Suppressor macrophage (primary cell): ENCODE measurements at regions not wholly inside any gene's neighbourhood (a gene's known extent, or its start where the extent isn't known, plus 50 kb on each side); places are given as distances from the start of the nearest gene placed in this dataset.
"Not testable (repeated sequence)": the region's sequence is repeated elsewhere in the genome, so short reads cannot be mapped to it uniquely, and the experiment has no call there.

Experiments used
- DNase-seq, 4 experiments: peaks; one replicate each; pipeline ENCODE4 v3.0.0-alpha.2; 2020 to 2022

DNA sequence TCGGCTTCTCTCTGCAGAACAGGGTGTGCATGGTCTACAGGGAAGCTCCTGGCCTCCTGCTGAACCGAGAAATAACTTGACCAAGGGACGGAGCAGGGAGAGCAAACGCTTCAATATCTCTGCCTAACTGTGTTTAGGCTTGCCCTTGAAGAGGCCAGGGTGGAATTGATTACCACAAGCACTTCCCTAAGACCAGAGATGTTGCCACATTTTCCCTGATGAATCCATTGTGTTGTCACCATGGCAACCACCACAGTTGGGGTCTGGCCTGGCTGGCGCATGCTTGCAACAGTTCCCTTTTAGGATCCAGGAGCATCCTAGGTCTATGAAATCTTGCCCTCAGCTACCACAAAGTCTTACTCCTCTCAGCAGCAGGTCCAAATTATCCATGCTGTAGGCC, 213.5 kb upstream of the SULF2 start:
- DNase-seq = peak; percentile 64 to 83 (median 68)

DNA sequence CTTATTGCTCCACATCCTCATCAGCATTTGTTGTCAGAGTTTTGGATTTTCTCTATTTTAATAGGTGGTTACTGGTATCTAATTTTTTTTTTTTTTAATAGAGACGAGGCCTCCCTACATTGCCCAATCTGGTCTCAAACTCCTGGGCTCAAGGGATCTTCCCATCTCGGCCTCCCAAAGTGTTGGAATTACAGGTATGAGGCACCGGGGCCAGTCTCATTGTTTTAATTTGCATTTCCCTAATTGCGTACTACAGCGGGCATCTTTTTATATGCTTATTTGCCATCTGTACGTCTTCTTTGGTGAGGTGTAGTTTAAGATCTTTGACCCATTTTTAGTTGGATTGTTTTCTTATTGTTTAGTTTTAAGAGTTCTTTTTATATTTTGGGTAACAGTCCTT, 210.4 kb upstream of the SULF2 start:
- DNase-seq = no peak

DNA sequence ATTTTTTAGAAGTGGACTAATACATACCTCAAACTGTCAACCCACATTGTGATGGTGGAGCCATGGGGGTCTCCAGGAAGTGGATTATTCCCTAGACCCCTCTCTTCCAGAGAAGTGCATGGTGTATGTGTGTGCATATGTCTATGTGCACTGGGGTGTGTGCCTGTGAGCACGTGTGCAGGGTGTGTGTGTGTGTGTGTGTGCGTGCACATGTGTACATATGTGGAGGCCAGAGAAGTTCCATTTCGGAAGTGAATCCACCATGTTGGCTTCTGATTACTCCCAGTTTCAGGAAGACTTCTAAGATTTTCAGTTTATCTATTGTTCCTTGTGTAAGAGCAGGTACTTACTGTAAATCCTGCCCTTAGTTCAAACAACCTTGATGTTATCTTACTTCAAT, 208.5 kb upstream of the SULF2 start:
- no peak for DNase-seq

DNA sequence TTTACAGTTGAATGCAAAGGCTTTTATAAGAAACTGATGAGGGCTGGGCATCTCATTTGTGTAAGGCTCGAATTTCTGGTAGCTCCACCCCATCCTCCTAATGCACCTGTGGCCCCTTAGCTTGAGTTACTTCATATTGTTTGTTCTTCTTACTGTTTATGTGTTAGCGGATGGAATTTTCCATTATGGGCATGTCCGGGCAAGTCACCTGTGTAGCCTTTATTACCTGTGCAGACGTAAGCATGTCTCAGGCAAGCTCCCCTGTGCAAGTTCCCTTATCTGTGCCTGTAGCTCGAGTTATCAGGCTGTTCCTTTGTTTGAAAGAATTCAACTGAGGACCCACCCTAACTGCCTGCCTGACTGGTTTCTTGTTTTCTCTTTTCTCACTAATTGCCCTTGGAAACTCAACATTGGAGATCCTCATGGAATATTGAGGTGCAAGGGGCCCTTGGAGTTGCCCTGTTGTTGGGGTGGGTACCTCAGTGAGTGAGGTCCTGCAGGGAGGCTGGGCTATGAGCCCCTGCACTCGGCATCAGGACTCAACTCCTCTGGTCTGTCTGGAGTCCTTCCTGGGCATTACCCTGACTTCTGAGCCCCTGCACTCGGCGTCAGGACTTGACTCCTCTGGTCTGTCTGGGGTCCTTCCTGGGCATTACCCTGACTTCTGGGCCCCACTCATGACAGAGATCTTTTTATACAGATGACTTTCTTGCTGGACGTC, 207.9 kb upstream of the SULF2 start:
- DNase-seq = no peak

DNA sequence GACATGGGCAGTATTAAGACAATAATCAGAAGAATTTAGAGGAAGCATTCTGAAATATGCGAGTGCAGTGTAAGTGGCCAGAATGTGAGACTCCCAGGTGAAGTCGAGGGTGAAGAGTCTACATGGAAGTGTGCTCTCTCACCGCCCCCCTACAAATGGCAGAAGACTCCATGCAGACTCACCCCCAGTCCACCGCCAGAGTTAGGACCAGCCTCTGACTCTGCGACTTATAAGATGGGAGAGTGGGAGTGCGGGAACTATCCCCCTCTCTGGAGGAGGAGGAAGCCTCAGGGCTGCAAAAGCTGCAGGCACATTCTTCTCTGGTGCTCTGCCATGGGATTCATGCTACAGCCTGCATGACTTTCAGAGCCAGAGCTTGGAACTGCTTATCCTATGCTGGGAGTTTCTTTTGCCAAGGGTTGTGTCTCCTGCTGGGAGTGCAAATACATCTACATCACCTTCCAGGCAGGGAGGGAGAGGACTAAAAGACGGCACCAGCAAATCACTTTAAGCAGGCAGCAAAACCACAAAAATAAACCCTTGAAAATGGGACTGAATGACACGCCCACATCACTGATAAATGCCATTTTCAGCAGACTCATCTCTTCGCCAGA, 206.7 kb upstream of the SULF2 start:
- DNase-seq = no peak

DNA sequence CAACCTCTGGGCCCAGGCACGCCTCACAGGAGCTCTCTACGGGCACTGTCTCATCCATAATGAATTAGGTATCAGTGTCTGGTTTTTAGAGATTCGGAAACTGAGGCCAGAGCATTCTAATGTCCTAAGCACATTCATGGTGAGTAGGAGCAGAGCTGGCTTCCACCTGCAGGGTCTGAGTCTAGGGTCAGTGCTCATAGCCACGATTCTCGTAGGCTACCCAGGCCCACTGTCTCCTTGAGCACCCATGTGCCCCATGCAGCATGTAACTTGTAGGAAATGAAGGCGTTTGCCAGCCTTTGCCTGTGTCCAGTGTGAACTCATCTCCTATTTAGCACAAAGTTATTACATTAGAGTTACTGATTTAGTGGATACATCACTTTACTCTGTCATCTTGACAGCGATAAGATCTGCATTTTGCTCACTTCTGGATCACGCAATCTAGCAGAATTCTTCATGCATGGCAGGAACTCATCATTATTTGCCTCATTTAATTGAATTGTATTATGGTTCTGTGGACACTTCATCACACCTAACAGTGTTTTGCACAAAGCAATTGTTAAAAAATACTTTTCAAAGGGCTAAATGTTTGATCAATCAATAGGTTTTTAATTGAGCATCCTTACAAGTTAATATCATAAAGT, 205.3 kb upstream of the SULF2 start:
- no peak for DNase-seq

DNA sequence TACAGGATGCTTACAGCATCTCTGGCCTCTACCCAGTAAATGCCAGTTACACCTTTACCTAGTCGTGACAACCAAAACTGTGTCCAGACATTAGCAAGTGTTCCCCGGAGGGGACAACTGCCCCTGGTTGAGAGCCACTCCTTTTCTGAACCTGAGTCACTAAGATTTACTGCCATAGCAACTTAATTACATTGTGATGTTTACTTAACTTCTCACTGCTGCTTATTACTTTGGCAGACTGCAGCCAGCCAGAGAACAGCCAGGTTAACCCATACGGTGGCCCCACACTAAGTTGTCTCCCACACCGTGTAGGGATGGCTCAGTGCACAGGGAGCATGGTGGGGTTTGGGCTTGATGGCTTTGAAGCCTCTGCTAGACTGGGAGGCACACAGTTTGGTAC, 204.7 kb upstream of the SULF2 start:
- no peak for DNase-seq

DNA sequence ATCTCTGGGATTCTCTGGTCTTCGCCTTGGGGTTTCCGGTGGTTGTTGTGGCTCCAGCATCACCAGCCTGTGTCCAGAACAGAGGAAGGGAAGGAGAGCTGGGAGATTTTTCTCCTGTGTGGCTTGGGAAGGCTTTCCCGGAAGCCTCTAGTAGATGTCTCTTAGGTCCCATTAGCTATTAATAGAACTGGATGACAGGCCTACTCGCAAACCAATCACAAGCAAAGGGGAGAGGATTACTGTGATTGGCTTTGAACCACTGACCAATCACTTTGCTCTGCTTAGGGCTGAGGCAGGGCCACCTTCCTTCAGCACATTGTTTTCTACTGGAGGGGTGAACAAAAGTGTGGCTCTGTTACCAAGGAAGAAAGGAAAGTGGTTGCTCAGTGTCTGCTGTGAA, 203.4 kb upstream of the SULF2 start:
- DNase-seq = no peak

DNA sequence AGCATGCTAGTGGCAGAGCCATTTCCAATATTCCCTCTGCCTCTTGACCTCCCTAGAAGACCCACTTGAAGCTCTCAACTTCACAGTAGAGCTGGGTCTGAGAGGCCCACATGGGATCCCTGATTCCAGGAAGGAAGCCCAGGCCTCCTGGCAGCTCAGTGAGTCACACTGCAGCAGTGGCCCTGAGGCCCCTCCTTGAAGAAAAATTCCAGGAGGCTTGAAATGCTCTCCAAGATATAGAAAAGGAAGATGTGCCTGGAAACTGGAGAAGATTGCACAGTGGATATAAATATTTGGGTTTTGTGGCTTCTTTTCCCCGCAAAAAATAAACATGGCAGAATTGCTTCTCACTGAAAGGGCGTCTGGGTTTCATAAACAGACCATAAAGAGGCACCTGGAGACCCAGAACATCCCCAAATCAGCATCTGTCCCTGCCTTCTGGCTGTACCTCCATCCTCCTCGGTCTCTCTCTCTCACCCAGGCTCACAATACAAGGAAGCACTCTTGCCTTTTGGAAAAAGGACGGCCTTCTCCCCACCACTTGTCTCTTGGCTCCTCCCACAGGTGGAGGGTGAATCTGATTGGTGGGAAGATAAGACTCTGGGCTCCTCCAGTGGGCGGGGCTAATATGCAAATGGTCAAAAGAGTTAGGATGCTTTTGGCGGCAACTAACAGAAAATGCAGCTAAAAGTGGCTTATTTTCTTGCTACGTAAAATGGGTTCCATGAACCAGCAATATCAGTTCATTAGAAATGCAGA, 200.0 kb upstream of the SULF2 start:
- DNase-seq = no peak

DNA sequence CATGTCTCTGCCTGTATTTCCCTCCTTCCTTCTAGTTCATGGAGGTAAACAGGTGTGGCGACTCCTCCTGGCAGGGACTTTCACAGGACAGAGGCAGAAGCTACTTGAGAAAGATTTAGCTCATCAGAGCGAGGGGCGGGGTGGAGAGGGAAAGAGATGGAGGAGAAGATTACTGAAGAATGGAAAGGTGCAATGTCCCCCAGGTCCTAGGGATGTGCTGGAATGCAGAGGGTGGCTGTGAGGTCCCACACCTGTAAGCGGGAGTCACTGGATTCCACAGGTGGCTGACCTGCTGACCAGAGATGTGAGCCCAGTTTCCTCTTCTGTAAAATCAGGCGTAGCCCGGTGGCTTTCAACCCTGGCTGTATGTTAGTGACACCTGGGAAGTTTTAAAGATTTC, 199.2 kb upstream of the SULF2 start:
- DNase-seq = no peak

DNA sequence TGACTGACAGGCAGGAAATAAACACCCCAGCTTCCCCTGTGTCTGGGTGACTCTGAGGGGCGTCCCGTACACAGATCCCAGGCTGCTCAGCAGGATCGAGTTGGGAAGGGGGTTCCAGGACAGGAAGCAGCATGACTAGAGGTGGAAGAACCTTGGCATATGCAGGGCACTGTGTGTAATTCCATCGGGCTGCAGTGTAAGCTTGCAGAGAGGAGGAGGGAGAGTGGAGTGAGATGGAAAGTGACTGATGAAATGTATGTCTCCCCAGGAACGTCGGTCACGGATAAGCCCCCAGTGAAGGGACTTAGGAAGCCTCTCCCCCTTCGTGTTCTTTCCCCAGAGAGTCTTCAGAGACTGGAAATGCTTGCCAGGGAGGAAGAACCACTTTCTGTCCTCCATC, 198.4 kb upstream of the SULF2 start:
- not testable (repeated sequence) for DNase-seq

DNA sequence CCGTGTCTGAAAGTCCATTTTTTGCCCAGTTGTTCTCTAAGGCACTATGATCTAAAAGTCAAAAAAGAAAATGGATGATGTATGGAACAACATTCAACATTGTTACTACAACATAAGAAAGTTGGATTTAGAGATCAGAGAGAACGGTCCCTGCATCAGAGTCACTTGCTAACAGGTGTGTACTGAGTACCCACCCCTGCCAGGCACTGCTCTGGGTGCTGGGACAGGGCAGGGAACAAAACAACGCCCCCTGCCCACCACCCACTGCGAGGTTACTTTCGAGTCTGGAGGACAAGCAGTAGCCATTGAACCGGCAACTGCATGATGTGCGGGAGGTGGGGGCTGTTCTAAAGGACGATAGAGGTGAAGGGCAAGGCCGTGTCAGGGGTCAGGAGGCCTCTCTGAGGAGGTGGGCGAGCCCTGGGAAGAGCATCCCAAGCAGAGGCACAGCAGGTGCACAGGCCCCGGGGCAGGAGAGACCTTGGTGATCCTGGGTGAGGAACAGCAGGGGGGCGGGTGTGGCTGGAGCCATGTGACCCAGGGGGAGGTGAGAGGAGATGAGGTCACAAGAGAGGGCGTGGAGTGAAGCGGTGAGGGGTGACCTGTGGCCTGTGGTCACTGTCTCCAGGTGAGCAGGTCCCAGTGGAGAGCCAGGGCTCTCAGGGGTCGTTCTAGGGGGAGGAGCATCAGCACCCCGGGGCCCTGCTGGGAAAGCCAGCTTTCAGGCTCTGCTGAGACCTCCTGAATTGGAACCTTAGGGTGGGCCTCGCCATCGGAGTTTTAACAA, 197.5 kb upstream of the SULF2 start:
- DNase-seq = no peak

DNA sequence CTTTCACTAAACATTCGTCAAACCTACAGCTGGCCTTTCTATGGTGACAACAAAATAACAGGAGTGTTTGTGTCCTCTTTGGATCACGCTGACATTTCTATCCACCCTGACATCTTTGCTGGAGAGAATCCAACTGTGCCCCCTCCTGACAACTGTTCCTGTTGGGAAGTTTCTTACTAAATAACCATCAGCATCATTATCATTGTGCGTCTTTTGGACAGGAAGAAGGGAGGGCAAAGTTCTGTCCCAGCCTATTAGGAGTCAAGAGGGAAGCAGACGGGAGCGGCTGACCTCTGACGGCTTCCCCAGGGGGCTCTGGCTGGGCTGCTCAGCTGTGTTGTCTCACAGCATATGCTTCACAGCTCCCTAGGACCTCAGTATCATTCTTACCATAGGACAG, 195.9 kb upstream of the SULF2 start:
- no peak for DNase-seq

DNA sequence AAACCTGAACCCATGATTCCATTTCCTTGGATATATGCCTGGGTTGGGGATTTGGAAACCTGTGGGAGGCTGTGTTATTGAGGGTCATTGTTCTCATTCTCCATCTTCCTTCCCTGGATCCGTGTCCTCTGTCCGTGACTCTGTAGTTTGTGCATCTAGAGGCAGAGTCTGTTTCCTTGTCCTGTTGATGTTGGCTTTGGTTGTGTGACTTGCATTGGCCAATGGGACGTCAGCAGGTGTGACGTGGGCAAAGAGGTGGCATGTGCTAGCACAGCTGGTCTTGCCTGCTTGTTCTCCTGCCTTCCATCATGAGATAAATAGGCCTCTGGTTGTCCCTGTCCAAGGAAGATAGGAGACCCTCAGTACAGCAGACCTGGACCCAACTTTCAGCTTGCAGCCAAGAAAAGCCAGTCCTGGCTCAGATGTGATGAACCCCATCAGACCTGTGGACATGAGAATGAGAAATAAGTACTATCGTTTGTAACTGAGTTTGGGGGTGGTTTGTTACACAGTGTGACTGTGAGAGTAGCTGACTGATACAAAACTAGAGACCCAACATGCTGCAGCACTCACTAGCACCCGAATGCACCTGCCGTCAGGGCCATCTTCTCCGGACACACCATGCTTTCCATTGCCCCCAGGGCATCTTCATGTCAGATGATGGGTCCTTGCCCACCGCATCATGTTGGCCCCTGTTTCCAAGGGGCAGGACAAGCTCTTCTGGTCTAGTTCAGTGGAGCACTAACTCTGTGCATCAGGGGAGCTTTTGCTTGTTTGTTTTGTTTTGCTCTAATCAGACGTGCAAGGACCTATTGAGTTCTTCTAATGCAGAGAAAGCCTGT, 195.3 kb upstream of the SULF2 start:
- no peak for DNase-seq

DNA sequence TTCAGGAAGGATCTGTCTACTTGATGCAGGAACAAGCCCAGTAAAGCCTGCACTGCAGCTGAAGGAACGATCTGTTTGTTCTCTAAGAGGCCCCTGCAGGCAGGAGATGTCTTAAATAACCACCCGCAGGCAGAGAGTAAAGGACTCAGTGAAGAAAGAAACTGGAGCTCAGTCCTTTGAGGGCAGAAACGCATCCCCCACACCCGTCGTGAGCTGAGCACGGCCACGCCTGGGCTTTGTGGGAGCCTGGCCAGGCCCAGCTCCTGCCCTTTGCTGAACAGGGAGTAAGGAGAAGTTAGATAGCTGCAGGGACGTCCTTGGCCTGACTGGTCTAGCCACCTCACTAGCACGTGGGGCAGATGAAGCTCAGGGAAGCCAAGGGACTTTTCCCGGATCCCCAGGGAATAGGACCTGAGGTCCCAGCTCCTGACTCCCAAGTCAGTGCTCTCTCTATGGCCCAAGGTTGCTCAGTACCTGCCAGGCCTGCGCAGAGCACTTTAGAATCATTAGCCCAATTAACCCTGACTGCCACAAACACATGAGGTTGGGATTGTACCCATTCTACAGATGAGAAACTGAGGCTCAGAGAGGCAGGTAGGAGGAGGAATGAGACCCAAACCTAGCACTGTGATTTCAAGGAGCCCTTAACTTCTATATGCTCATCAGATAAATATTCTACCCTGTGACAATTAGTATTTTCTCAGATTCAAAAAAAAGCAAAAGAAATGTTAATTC, 194.2 kb upstream of the SULF2 start:
- not testable (repeated sequence) for DNase-seq

DNA sequence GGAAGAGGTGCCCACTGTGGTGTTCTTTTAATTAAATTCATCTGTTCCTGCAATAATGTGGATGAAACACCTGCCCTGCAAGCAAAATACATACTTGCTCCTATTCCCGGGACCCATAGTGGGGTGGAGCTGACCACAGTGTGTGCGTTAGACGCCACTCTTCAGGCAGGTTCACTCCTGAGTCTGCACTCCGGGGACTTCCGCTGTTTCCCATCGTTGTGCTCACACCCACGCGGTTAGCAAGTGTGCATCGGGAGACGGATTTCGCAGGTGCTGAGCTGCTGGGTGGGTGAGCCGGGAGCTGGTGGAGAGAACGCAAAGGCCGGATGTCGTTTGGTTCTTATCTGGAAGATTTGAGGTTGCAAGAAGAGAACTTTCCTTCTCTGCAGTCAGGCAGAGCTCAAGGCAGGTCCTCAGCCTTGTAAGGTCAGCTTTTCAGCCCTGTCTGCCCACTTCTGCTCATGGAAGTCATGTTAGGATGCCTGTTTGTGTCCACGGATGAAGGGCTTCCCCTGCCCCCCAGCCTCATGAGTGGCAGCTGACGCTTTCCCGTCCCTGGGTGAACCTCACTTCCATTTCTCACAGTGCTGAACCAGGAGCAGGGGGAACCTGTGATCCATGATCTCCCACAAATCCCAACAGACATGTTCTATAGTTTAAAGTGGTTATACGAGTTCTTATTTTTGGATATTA, 193.3 kb upstream of the SULF2 start:
- DNase-seq = not testable (repeated sequence)

DNA sequence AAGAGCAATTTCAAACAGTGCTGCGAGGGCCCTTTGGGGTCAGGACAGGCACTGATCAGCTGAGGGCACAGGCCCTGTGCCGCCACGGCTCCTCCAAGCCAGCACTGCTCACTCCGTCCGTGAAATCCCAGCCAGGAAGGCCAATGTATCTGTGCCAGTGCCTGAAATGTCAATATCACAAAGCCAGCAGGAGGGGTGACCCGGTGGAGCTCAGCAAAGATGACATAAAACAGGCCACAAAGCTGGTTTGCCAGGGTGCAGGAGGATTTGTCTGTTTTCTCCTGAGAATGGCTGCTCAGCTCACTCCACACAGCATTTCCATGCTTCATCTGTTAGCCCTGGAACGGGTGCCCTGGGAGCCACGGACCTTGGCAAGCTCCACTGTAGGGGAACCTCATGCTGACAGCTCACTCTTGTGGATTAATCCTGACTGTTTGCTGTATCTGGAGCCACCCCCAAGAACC, 192.5 kb upstream of the SULF2 start:
- DNase-seq = not testable (repeated sequence)

DNA sequence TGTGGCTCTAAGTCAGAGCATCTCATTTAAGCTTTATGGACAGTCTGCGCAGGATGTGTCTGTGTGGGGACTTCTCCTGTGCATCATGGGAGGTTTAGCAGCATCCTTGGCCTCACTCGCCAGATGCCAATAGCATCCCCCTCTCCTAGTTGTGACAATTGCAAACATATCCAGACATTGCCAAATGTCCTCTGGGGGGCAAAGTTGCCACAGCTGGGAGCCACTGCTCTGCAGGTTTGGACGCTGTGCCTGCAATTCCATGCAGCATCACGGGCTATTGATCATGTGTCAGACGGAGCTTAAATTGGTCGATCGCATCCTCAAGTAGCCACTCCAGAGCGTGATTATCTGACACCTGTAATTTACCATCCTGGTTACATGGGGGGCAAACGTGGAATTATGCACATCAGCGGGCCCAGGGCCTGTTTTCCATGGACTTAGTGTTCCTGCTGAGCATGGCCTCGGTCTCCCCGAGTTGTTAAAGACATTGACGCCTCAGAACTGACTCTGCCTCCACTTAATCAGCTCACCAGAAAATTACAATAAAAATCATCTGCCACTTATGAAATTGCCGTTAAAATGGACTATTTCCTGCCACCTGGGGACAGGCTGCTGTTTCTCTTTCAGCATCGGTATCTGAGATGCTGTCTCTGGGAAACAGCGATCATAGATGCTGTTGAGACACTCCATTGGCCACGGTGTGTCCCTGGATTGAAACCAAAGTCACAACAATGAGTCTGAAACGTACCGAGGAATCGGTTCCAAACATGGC, 191.9 kb upstream of the SULF2 start:
- not testable (repeated sequence) for DNase-seq

DNA sequence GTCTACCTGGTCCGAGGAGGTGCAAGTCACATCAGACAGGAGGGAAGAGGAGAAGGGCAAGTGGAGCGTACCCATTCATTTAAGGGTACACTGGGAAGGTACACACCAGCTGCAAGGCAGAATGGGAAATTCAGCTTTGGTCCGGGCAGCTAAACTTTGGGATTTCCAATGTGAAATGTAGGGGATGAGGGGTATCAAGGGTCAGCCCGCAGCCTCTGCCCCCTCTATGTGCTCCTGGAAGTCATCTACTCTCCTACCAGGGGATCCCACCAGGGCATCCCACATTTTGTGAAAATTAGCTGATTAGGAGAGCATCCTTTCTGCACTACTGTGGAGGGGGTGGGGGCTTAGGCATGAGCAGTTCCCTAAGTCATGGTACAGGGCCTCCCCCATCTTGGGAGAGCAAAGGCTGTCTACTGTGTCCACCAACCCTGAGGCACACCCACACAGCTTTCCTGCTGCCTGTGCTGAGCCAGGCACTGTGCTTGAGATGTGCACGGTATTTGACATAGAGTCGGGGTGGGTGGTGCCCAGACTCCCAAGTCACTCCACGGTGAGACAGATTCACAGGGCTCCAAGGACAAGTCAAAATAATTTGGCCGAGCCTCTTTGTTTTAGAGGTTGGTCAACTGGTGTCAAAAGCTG, 189.1 kb upstream of the SULF2 start:
- DNase-seq = peak in 2 of 4 experiments; percentile 20 to 21
